GM19035 (cell line): ENCODE measurements at regions not wholly inside any gene's neighbourhood (a gene's known extent, or its start where the extent isn't known, plus 50 kb on each side); places are given as distances from the start of the nearest gene placed in this dataset.

Source experiments
- ATAC-seq: cut with Tn5 transposase; IDR thresholded peaks from one replicate; pipeline ENCODE4 v1.9.1; 2021; ENCODE audit not compliant: unreplicated experiment

GRCh38 chr5:138626333-138626944 is 51.2 kb upstream of the HSPA9 start:
- ATAC-seq, result no peak

GRCh38 chr5:138625134-138625533 is 49.9 kb upstream of the HSPA9 start:
- no peak for ATAC-seq
